H1 (cell line): ENCODE measurements at regions not wholly inside any gene's neighbourhood (a gene's known extent, or its start where the extent isn't known, plus 50 kb on each side); places are given as distances from the start of the nearest gene placed in this dataset.

Experiments
- BACH1 ChIP-seq: IDR thresholded peaks from 2 replicates; pipeline ENCODE4 v1.6.1; 2012; ENCODE audit warnings: low read length, improper control_type of control experiment
- GTF2F1 ChIP-seq: IDR thresholded peaks from 2 replicates; pipeline ENCODE4 v1.6.1; 2012; ENCODE audit warnings: low read depth, low read length, improper control_type of control experiment, borderline replicate concordance
- JUN ChIP-seq: IDR thresholded peaks from 2 replicates; pipeline ENCODE4 v1.6.1; 2011; ENCODE audit warnings: low read depth, mild to moderate bottlenecking, improper control_type of control experiment, low read length
- POLR2AphosphoS5 ChIP-seq: IDR thresholded peaks from 2 replicates; pipeline ENCODE4 v1.6.1; 2011; ENCODE audit warnings: low read depth, low read length
- SIN3A ChIP-seq, 2 experiments: IDR thresholded peaks in 1 of 2; conservative IDR thresholded peaks in 1 of 2; 2 replicates each; pipeline ENCODE4 v1.6.1; 2011 to 2012; ENCODE audit warnings: low read length in 2 of 2, improper control_type of control experiment in 1 of 2, low read depth in 1 of 2, mild to moderate bottlenecking in 1 of 2
- TBP ChIP-seq: IDR thresholded peaks from 2 replicates; pipeline ENCODE4 v1.6.1; 2011; ENCODE audit warnings: low read depth, low read length, improper control_type of control experiment
- TF ChIP-seq, protein P1 (sequence below), 3 experiments: IDR thresholded peaks; 1 replicate in 2 of 3; 2 replicates in 1 of 3; pipeline versions ENCODE4 v1.5.1 to v1.6.1; 2011; ENCODE audit warnings: low read length in 3 of 3, mild to moderate bottlenecking in 3 of 3, inconsistent platforms in 2 of 3, low read depth in 1 of 3, moderate library complexity in 1 of 3; ENCODE audit not compliant: insufficient read depth in 1 of 3; ENCODE audit errors: control extremely low read depth in 1 of 3

DNA sequence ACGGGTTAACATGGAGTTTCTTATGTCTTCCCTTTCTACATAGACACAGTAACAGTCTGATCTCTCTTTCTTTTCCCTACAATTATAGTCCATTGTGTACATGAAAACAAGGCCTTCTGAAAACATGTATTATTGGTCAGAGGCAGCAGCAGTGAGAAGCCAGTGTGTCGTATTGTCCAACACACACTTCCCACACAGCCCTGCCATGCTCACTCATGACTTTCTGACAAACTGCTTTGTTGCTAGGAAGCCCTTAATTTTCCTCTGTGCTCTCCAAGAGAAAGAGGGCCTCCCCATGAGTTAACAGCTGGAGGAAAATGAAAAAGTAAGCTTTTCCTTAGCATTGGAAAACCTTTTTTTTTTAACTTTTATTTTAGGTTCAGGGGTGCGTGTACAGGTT, 56.4 kb upstream of the N4BP3 start:
- TF ChIP-seq BACH1 (no peak), POLR2AphosphoS5 (no peak), SIN3A (conservative IDR thresholded peaks at IDR 0.05 in 1 of 2, IDR thresholded peaks at IDR 0.05 in 1 of 2; ENCODE audit: low read depth in 1 of 2, low read length in 2 of 2) (no peak), TBP (no peak), GTF2F1 (no peak), JUN (no peak)
- TF ChIP-seq, protein P1, sequence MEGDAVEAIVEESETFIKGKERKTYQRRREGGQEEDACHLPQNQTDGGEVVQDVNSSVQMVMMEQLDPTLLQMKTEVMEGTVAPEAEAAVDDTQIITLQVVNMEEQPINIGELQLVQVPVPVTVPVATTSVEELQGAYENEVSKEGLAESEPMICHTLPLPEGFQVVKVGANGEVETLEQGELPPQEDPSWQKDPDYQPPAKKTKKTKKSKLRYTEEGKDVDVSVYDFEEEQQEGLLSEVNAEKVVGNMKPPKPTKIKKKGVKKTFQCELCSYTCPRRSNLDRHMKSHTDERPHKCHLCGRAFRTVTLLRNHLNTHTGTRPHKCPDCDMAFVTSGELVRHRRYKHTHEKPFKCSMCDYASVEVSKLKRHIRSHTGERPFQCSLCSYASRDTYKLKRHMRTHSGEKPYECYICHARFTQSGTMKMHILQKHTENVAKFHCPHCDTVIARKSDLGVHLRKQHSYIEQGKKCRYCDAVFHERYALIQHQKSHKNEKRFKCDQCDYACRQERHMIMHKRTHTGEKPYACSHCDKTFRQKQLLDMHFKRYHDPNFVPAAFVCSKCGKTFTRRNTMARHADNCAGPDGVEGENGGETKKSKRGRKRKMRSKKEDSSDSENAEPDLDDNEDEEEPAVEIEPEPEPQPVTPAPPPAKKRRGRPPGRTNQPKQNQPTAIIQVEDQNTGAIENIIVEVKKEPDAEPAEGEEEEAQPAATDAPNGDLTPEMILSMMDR (IDR thresholded peaks at IDR 0.05; ENCODE audit: control extremely low read depth in 1 of 3, insufficient read depth in 1 of 3, low read depth in 1 of 3, low read length in 3 of 3), result no peak
